Lower leg skin (tissue), 4 donors: ENCODE measurements at regions not wholly inside any gene's neighbourhood (a gene's known extent, or its start where the extent isn't known, plus 50 kb on each side); places are given as distances from the start of the nearest gene placed in this dataset.

Experiments used
- DNase-seq, 2 donors: peaks; one replicate each; pipeline ENCODE4 v3.0.0-alpha.2; 2019; ENCODE audit warnings: low spot score in 2 of 2
- H3K4me3 ChIP-seq: fragments of 200-600 bp; sonication (generic); 2 replicates; pipeline ENCODE4 v1.5.1; 2017; ENCODE audit warnings: mild to moderate bottlenecking, low read depth; ENCODE audit not compliant: poor library complexity, severe bottlenecking
- CTCF ChIP-seq, 3 donors: fragments of 450-650 bp; IDR thresholded peaks; one replicate each; pipeline ENCODE4 v1.5.1; 2016; ENCODE audit warnings: antibody characterized with exemption in 3 of 3, mild to moderate bottlenecking in 3 of 3, moderate library complexity in 2 of 3
- POLR2A ChIP-seq, 2 donors: fragments of 450-650 bp; IDR thresholded peaks; one replicate each; pipeline ENCODE4 v1.6.1; 2016 to 2017; ENCODE audit warnings: antibody characterized with exemption in 2 of 2, mild to moderate bottlenecking in 1 of 2, moderate library complexity in 1 of 2
- WGBS, 2 donors: methylation state at CpG; one replicate each; pipeline ENCODE4 v1.1.5; 2018; 5-methylcytosine and 5-hydroxymethylcytosine counted together
- intact Hi-C: fragments of 100-400 bp; cut with DNase I; formaldehyde crosslinking; loops from one replicate; pipeline ENCODE4 v1.15.0; 2023; ENCODE audit warnings: low total_unique reads

- TF ChIP-seq POLR2A (IDR thresholded peaks at IDR 0.05) = no peak
- no peak for TF ChIP-seq CTCF (IDR thresholded peaks at IDR 0.05)
- DNase-seq = no peak
- intact Hi-C loops = no loop called here
- no peak overlapping the region for H3K4me3 ChIP-seq
- WGBS, 2 donors = 86 to 89% methylated on average over 4 of the region's 4 CpGs
Measured at GRCh38 chr6:149216459-149216858, 101.1 kb upstream of the TAB2 start.

- intact Hi-C loops = no loop called here
- no peak overlapping the region for H3K4me3 ChIP-seq
- no peak for DNase-seq
- TF ChIP-seq CTCF (IDR thresholded peaks at IDR 0.05) (no peak), POLR2A (IDR thresholded peaks at IDR 0.05) (no peak)
Measured at GRCh38 chr6:149217466-149217888, 100.0 kb upstream of the TAB2 start.

- TF ChIP-seq CTCF (IDR thresholded peaks at IDR 0.05) (no peak), POLR2A (IDR thresholded peaks at IDR 0.05) (no peak)
- H3K4me3 ChIP-seq = no peak overlapping the region
- intact Hi-C loops = no loop called here
Measured at GRCh38 chr6:149218471-149218870, 99.0 kb upstream of the TAB2 start.

GRCh38 chr6:149218915-149219314 is 98.6 kb upstream of the TAB2 start:
- no peak for DNase-seq
- no peak overlapping the region for H3K4me3 ChIP-seq
- intact Hi-C loops = no loop called here
- TF ChIP-seq POLR2A (IDR thresholded peaks at IDR 0.05) = no peak
- no peak for TF ChIP-seq CTCF (IDR thresholded peaks at IDR 0.05)
- 88 to 95% methylated on average over 2 of the region's 2 CpGs for WGBS, 2 donors

More at GRCh38 chr6:149218471-149218870, 99.0 kb upstream of the TAB2 start:
- no peak for DNase-seq

- WGBS, 2 donors = 92 to 94% methylated on average over 6 of the region's 6 CpGs
- TF ChIP-seq POLR2A (IDR thresholded peaks at IDR 0.05) (no peak), CTCF (IDR thresholded peaks at IDR 0.05) (no peak)
- intact Hi-C loops = no loop called here
- DNase-seq = no peak
- no peak overlapping the region for H3K4me3 ChIP-seq
Measured at GRCh38 chr6:149220882-149221773, 96.4 kb upstream of the TAB2 start.

- intact Hi-C loops = no loop called here
- no peak for DNase-seq
- TF ChIP-seq POLR2A (IDR thresholded peaks at IDR 0.05) = no peak
- TF ChIP-seq CTCF (IDR thresholded peaks at IDR 0.05) = no peak
- H3K4me3 ChIP-seq = no peak overlapping the region
- 96 to 97% methylated on average over 4 of the region's 4 CpGs for WGBS, 2 donors
Measured at GRCh38 chr6:149221774-149222070, 95.8 kb upstream of the TAB2 start.
